ENCODE measurements at regions not wholly inside any gene's neighbourhood (a gene's known extent, or its start where the extent isn't known, plus 50 kb on each side); places are given as distances from the start of the nearest gene placed in this dataset.

DNA sequence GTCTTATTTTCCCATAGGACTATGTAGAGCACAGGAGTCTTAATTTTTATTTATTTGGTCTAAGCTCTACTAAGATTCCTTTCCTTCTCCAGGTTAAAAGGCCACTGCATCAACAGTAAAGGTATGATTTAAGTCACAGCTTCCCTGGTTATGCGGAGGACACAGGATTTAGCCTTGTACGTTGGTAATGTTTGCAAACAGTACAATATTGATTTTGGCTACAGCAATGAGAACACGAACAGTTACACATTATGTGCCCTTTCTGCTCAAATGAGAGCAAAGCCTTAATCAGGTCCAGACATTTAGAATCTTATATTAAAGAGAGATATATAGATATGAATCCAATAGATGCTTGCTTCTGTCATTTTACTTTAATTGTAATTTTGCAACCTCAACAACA is 264.0 kb downstream of the NUF2 start:
- TF ChIP-seq, protein P1, sequence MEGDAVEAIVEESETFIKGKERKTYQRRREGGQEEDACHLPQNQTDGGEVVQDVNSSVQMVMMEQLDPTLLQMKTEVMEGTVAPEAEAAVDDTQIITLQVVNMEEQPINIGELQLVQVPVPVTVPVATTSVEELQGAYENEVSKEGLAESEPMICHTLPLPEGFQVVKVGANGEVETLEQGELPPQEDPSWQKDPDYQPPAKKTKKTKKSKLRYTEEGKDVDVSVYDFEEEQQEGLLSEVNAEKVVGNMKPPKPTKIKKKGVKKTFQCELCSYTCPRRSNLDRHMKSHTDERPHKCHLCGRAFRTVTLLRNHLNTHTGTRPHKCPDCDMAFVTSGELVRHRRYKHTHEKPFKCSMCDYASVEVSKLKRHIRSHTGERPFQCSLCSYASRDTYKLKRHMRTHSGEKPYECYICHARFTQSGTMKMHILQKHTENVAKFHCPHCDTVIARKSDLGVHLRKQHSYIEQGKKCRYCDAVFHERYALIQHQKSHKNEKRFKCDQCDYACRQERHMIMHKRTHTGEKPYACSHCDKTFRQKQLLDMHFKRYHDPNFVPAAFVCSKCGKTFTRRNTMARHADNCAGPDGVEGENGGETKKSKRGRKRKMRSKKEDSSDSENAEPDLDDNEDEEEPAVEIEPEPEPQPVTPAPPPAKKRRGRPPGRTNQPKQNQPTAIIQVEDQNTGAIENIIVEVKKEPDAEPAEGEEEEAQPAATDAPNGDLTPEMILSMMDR (IDR thresholded peaks at IDR 0.05): no peak
- no peak for TF ChIP-seq ZFX (IDR thresholded peaks at IDR 0.05; ENCODE audit: borderline replicate concordance)

All from 22Rv1 (cell line).